ENCODE measurements at regions not wholly inside any gene's neighbourhood (a gene's known extent, or its start where the extent isn't known, plus 50 kb on each side); places are given as distances from the start of the nearest gene placed in this dataset.
"Not testable (repeated sequence)": the region's sequence is repeated elsewhere in the genome, so short reads cannot be mapped to it uniquely, and the experiment has no call there.

DNA sequence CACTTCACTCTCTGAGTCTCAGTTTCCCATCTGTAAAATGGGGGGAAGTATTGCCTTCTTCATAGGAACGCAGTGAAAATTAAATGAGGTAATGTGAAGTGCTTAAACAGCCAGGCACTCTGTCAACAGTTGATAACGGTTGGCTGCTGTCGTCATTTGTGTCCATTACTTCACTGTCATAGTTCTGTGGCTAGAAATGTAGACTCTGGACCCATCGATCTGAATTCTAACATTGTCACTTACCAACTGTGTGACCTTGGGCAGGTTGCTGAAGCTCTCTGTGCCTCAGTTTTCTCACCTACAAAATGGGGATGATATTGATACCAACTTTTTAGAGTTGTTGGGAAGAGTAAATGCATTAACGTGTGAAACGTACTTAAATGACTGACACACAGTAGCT is 152.6 kb downstream of the PTPRU start:
- TF ChIP-seq, protein P1, sequence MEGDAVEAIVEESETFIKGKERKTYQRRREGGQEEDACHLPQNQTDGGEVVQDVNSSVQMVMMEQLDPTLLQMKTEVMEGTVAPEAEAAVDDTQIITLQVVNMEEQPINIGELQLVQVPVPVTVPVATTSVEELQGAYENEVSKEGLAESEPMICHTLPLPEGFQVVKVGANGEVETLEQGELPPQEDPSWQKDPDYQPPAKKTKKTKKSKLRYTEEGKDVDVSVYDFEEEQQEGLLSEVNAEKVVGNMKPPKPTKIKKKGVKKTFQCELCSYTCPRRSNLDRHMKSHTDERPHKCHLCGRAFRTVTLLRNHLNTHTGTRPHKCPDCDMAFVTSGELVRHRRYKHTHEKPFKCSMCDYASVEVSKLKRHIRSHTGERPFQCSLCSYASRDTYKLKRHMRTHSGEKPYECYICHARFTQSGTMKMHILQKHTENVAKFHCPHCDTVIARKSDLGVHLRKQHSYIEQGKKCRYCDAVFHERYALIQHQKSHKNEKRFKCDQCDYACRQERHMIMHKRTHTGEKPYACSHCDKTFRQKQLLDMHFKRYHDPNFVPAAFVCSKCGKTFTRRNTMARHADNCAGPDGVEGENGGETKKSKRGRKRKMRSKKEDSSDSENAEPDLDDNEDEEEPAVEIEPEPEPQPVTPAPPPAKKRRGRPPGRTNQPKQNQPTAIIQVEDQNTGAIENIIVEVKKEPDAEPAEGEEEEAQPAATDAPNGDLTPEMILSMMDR (IDR thresholded peaks at IDR 0.05; ENCODE audit: low read length, missing control alignments) = no peak
- H3K4me3 ChIP-seq (replicated peaks; ENCODE audit: low read depth, low read length) = no peak overlapping the region
- no peak for DNase-seq (ENCODE audit: low read depth)

DNA sequence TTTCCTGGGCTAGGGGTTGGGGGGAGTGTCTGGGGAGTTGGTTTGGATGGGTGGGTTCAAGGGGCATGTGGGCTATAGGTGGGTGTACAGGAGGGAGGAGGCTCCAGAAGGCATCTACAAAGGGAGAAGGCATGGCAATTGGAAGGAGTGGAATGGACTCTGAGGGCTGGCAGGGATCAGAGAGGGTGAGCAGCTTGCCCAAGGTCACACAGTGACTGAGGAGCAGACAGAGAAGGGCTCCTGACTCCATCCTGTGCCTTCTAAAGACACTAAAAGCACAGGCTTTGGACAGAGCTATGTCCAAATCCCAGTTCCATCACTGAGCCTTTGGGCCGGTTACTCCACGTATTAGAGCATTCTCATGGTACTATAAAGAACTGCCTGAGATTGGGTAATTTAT is 151.8 kb downstream of the PTPRU start:
- no peak for DNase-seq (ENCODE audit: low read depth)
- no peak overlapping the region for H3K4me3 ChIP-seq (replicated peaks; ENCODE audit: low read depth, low read length)
- TF ChIP-seq, protein P1 (IDR thresholded peaks at IDR 0.05; ENCODE audit: low read length, missing control alignments) = no peak

DNA sequence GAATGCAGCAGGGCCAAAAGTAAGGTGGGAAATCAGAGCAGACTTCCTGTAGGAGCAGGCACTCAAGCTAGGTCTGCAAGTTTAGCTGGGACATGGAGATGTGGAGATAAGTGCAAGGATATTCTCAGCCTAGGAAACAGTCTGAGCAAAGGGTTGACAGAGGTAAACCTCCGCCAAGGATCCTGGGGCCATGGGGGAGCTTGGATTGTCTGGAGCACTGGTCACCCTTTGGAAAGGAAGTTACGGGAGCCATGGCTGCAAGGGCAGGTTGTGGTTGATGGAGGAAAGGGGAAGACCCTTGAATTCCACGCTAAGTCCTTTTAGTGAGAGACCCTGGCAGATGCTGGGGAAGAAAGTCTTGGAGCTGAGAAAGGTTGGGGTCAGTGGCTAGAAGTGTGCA is 150.9 kb downstream of the PTPRU start:
- TF ChIP-seq, protein P1 (IDR thresholded peaks at IDR 0.05; ENCODE audit: low read length, missing control alignments) = no peak
- no peak for DNase-seq (ENCODE audit: low read depth)
- H3K4me3 ChIP-seq (replicated peaks; ENCODE audit: low read depth, low read length) = no peak overlapping the region

DNA sequence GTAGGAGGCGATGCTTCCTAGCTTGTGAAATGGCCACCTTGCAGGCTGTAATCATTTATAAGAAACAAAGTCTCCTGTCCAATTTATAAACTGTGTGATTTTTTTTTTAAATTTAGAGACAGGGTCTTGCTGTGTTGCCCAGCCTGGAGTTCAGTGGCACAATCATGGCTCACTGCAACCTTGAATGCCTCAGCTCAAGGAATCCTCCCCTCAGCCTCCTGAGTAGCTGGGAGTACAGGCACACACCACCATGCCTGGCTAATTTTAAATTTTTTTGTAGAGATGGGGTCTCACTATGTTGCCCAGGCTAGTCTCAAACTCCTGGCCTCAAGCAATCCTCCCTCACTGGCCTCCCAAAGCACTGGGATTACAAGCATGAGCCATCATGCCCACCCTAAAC is 150.1 kb downstream of the PTPRU start:
- not testable (repeated sequence) for DNase-seq (ENCODE audit: low read depth); H3K4me3 ChIP-seq (replicated peaks; ENCODE audit: low read depth, low read length)

DNA sequence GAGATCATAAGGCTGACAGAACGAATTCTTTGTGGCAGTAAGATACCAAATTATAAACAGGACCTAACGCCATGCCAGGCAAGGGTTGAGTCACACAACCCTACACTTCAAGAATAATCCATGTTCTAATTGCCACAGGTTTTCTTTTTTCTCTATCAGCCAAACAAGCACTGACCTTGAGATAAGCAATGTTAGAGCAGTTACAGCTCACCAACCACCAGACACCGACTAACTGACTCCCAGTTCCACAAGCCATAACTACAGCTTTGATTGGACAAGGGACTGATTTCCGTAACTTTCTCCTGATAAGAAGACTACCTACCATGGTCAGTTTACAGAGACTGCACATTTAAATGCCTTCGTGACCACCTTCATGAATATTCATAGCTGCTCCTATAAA is 149.6 kb downstream of the PTPRU start:
- DNase-seq (ENCODE audit: low read depth) = no peak
- TF ChIP-seq, protein P1 (IDR thresholded peaks at IDR 0.05; ENCODE audit: low read length, missing control alignments) = no peak
- H3K4me3 ChIP-seq (replicated peaks; ENCODE audit: low read depth, low read length) = no peak overlapping the region

DNA sequence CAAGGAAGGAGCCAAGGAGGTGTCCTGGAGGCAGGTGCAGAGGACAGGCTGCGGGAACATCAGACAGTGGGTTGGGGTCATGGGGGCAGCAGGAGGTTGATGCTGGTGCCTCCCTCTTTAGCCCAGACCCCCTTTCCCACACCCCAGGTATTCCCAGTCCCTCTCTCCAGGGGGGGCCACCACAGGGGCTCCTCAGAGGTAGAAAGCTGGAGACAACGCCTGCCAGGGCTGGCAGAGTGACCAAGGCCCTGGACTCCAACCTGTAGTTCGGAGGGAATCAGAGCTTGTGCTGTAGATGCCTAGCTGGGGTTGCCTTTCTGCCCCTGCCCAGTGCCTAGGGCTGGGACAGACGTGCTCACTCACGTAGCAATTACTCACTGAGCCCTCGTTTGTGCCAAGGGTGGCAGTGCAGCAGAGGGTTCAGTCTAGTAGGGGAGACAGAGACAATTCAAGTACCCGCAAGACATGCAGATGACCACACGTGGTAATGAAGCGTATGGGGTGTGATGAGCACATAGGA is 148.2 kb downstream of the PTPRU start:
- no peak overlapping the region for H3K4me3 ChIP-seq (replicated peaks; ENCODE audit: low read depth, low read length)
- TF ChIP-seq, protein P1 (IDR thresholded peaks at IDR 0.05; ENCODE audit: low read length, missing control alignments) = no peak
- DNase-seq (ENCODE audit: low read depth) = no peak

DNA sequence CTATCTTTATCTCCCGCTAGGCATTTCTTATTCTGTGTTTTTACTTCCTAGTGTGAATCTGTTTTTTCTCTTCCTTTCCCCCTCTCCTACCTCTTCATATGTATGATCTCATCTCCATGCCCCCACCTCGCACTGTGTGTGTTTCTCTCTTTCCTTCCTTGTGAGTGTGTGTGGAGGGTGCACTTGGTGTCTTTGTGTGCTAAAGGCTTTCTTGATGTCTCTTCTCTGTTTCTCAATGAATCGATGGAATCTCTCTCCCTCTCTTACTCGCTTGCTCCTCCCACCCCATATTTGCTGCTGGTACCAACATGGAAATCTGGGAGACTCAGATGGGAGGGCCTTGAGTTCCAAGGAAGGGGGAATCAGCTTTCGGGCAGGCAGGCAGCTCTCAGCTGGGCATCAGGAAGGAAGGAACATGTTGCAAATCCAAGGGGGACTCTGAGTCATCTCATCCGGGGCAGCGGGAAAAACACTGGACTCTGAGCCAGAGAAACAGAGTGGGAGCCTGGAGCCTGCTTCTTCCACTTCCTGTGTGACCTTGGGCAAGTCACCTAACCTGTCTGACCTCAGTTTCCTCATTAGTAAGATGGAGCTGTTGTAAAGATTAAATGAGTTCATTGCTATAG is 147.5 kb downstream of the PTPRU start:
- TF ChIP-seq, protein P1 (IDR thresholded peaks at IDR 0.05; ENCODE audit: low read length, missing control alignments) = no peak
- H3K4me3 ChIP-seq (replicated peaks; ENCODE audit: low read depth, low read length) = no peak overlapping the region
- DNase-seq (ENCODE audit: low read depth) = peak; percentile 76

All from fibroblast of pulmonary artery (primary cell).